IMR-90 (cell line): ENCODE measurements at regions not wholly inside any gene's neighbourhood (a gene's known extent, or its start where the extent isn't known, plus 50 kb on each side); places are given as distances from the start of the nearest gene placed in this dataset.

Source experiments
- ATAC-seq: fragments of 200-7000 bp; cut with Tn5 transposase; 2 replicates; pipeline ENCODE4 v1.9.1; 2020; ENCODE audit warnings: low read depth, mild to moderate bottlenecking, moderate library complexity
- BruUV-seq: library from RNA; stranded (reverse); fragments of 400-500 nt; replicated peaks from 2 replicates; lab custom pipeline; 2021; lab: Mats Ljungman, UMichigan
- CTCF ChIA-PET: fragments of 300-600 bp; formaldehyde crosslinking; extraction: SDS; loops from one replicate; lab custom pipeline; 2021; ENCODE audit warnings: antibody characterized with exemption; lab: Yijun Ruan, JAX
- POLR2A ChIA-PET: fragments of 300-600 bp; sonication (Branson Sonifier 250); formaldehyde crosslinking; loops from one replicate; lab custom pipeline; 2022; ENCODE audit warnings: antibody characterized with exemption; ENCODE audit not compliant: unreplicated experiment; lab: Charles Lee
- DNase-seq: peaks from one replicate; pipeline ENCODE4 v3.0.0; 2013
- H2AFZ ChIP-seq: replicated peaks from 2 replicates; pipeline ENCODE3; 2013; ENCODE audit warnings: low read length, mild to moderate bottlenecking; ENCODE audit not compliant: poor library complexity
- H2AK5ac ChIP-seq: 2 replicates; pipeline ENCODE4 v1.6.1; 2013; ENCODE audit warnings: low read depth, low read length, inconsistent platforms
- H2AK9ac ChIP-seq: replicated peaks from 2 replicates; pipeline ENCODE3; 2013; ENCODE audit warnings: mild to moderate bottlenecking, low read depth, low read length, moderate library complexity; ENCODE audit not compliant: poor library complexity
- H2BK120ac ChIP-seq: 2 replicates; pipeline ENCODE4 v1.6.1; 2013; ENCODE audit warnings: low read depth, low read length, inconsistent platforms
- H2BK15ac ChIP-seq: 3 replicates; pipeline ENCODE4 v1.6.1; 2013; ENCODE audit warnings: low read depth, low read length, inconsistent platforms
- H2BK20ac ChIP-seq: 2 replicates; pipeline ENCODE4 v1.6.1; 2013; ENCODE audit warnings: low read depth, mild to moderate bottlenecking, inconsistent platforms, low read length, moderate library complexity
- H2BK5ac ChIP-seq: 2 replicates; pipeline ENCODE4 v1.6.1; 2013; ENCODE audit warnings: mild to moderate bottlenecking, low read depth, low read length, inconsistent platforms; ENCODE audit not compliant: poor library complexity, severe bottlenecking
- H3K14ac ChIP-seq: replicated peaks from 2 replicates; pipeline ENCODE4 v1.6.1; 2013; ENCODE audit warnings: low read depth, low read length, inconsistent platforms
- H3K18ac ChIP-seq: 2 replicates; pipeline ENCODE4 v1.6.1; 2013; ENCODE audit warnings: low read depth, low read length, control low read depth
- H3K23ac ChIP-seq: 2 replicates; pipeline ENCODE4 v1.6.1; 2013; ENCODE audit warnings: low read depth, low read length, inconsistent platforms
- H3K27ac ChIP-seq: 2 replicates; pipeline ENCODE4 v1.5.1; 2013; ENCODE audit warnings: mild to moderate bottlenecking, control low read depth, low read length; ENCODE audit not compliant: insufficient read depth
- H3K27me3 ChIP-seq: 2 replicates; pipeline ENCODE4 v1.6.1; 2013; ENCODE audit warnings: low read length; ENCODE audit not compliant: control insufficient read depth, insufficient read depth
- H3K36me3 ChIP-seq: 2 replicates; pipeline ENCODE4 v1.6.1; 2013; ENCODE audit warnings: low read length, mixed read lengths; ENCODE audit not compliant: control insufficient read depth, insufficient read depth
- H3K4ac ChIP-seq: 2 replicates; pipeline ENCODE4 v1.6.1; 2013; ENCODE audit warnings: low read depth, low read length, inconsistent platforms
- H3K4me1 ChIP-seq: 2 replicates; pipeline ENCODE4 v1.6.1; 2013; ENCODE audit warnings: low read length, mixed read lengths; ENCODE audit not compliant: control insufficient read depth, insufficient read depth
- H3K4me2 ChIP-seq: 2 replicates; pipeline ENCODE4 v1.6.1; 2013; ENCODE audit warnings: low read depth, mild to moderate bottlenecking, control low read depth, low read length, moderate library complexity
- H3K4me3 ChIP-seq: 2 replicates; pipeline ENCODE4 v1.5.1; 2013; ENCODE audit warnings: low read depth, mild to moderate bottlenecking, control low read depth, low read length, moderate library complexity; ENCODE audit not compliant: insufficient read depth
- H3K56ac ChIP-seq: 2 replicates; pipeline ENCODE4 v1.6.1; 2013; ENCODE audit warnings: low read length, inconsistent platforms; ENCODE audit not compliant: insufficient read depth; ENCODE audit errors: extremely low read depth
- H3K79me1 ChIP-seq, 2 experiments: 2 replicates each; pipeline ENCODE4 v1.6.1; 2013; ENCODE audit warnings: low read length in 2 of 2, inconsistent platforms in 1 of 2, low read depth in 1 of 2
- H3K9ac ChIP-seq: 2 replicates; pipeline ENCODE4 v1.6.1; 2013; ENCODE audit warnings: low read depth, low read length, control low read depth
- H3K9me1 ChIP-seq: 2 replicates; pipeline ENCODE4 v1.6.1; 2013; ENCODE audit warnings: low read length, inconsistent platforms; ENCODE audit not compliant: insufficient read depth
- H3K9me3 ChIP-seq: 2 replicates; pipeline ENCODE4 v1.6.1; 2013; ENCODE audit warnings: low read length; ENCODE audit not compliant: control insufficient read depth, insufficient read depth
- H4K20me1 ChIP-seq: 2 replicates; pipeline ENCODE4 v1.6.1; 2013; ENCODE audit warnings: low read length, inconsistent platforms; ENCODE audit not compliant: insufficient read depth
- H4K5ac ChIP-seq: 2 replicates; pipeline ENCODE4 v1.6.1; 2013; ENCODE audit warnings: mild to moderate bottlenecking, low read depth, low read length, control low read depth
- H4K8ac ChIP-seq, 2 experiments: 2 replicates each; pipeline ENCODE4 v1.6.1; 2013; ENCODE audit warnings: low read depth in 2 of 2, low read length in 2 of 2, control low read depth in 1 of 2, inconsistent platforms in 1 of 2
- H4K91ac ChIP-seq: 2 replicates; pipeline ENCODE4 v1.6.1; 2013; ENCODE audit warnings: low read depth, low read length, inconsistent platforms; ENCODE audit not compliant: insufficient read depth
- BHLHE40 ChIP-seq: fragments of 150-350 bp; IDR thresholded peaks from 2 replicates; pipeline ENCODE4 v1.6.1; 2016; ENCODE audit warnings: mild to moderate bottlenecking, low read depth, low read length
- CEBPB ChIP-seq: IDR thresholded peaks from 2 replicates; pipeline ENCODE4 v1.6.1; 2012; ENCODE audit warnings: low read depth, low read length, improper control_type of control experiment
- CHD1 ChIP-seq: IDR thresholded peaks from 2 replicates; pipeline ENCODE4 v1.6.1; 2012; ENCODE audit warnings: low read depth, low read length, improper control_type of control experiment
- FOS ChIP-seq: fragments of 150-350 bp; IDR thresholded peaks from 2 replicates; pipeline ENCODE4 v1.6.1; 2016; ENCODE audit warnings: low read depth, low read length
- MAFK ChIP-seq: IDR thresholded peaks from 2 replicates; pipeline ENCODE4 v1.6.1; 2012; ENCODE audit warnings: low read depth, low read length, improper control_type of control experiment
- MAZ ChIP-seq: IDR thresholded peaks from 2 replicates; pipeline ENCODE4 v1.6.1; 2012; ENCODE audit warnings: low read depth, mild to moderate bottlenecking, low read length, improper control_type of control experiment, moderate library complexity, borderline replicate concordance
- MXI1 ChIP-seq: IDR thresholded peaks from 2 replicates; pipeline ENCODE4 v1.6.1; 2012; ENCODE audit warnings: low read depth, mild to moderate bottlenecking, low read length, moderate library complexity, borderline replicate concordance
- NFE2L2 ChIP-seq: fragments of 150-350 bp; IDR thresholded peaks from 2 replicates; pipeline ENCODE4 v1.6.1; 2016; ENCODE audit warnings: low read depth, mild to moderate bottlenecking, low read length
- POLR2A ChIP-seq: IDR thresholded peaks from 2 replicates; pipeline ENCODE4 v1.6.1; 2012; ENCODE audit warnings: mild to moderate bottlenecking, low read depth, low read length
- RAD21 ChIP-seq: IDR thresholded peaks from 2 replicates; pipeline ENCODE4 v1.6.1; 2012; ENCODE audit warnings: low read length, improper control_type of control experiment
- RCOR1 ChIP-seq: IDR thresholded peaks from 2 replicates; pipeline ENCODE4 v1.6.1; 2012; ENCODE audit warnings: mild to moderate bottlenecking, low read length, improper control_type of control experiment; ENCODE audit not compliant: insufficient replicate concordance
- RFX5 ChIP-seq: IDR thresholded peaks from 2 replicates; pipeline ENCODE4 v1.8.0; 2012; ENCODE audit warnings: low read depth, mild to moderate bottlenecking, low read length, moderate library complexity
- SMC3 ChIP-seq: fragments of 150-350 bp; IDR thresholded peaks from 2 replicates; pipeline ENCODE4 v1.6.1; 2016; ENCODE audit warnings: low read depth, mild to moderate bottlenecking, antibody characterized with exemption, low read length, moderate library complexity
- USF2 ChIP-seq: fragments of 150-350 bp; IDR thresholded peaks from 2 replicates; pipeline ENCODE4 v1.6.1; 2017; ENCODE audit warnings: mild to moderate bottlenecking, antibody characterized with exemption, low read length, low read depth
- WGBS, 2 experiments: methylation state at CpG; one replicate each; pipeline versions ENCODE4 v1.1.5 to v1.1.7; 2013; ENCODE audit warnings: missing lambda C conversion rate in 2 of 2; ENCODE audit not compliant: insufficient read length in 1 of 2; ENCODE audit errors: extremely low coverage in 2 of 2; 5-methylcytosine and 5-hydroxymethylcytosine counted together
- dilution Hi-C: fragments of 300-500 bp; cut with HindIII; formaldehyde crosslinking; loops from one replicate; pipeline ENCODE4 v1.14.3; 2018; ENCODE audit warnings: low sequenced_read_pairs; ENCODE audit not compliant: unreplicated experiment
- in situ Hi-C: fragments of 300-500 bp; cut with MboI; formaldehyde crosslinking; loops from 3 replicates; pipeline ENCODE4 v1.14.3; 2019; ENCODE audit warnings: low sequenced_read_pairs, inconsistent platforms, mixed read lengths
- intact Hi-C: fragments of 100-400 bp; cut with micrococcal nuclease; formaldehyde crosslinking; loops from 2 replicates; pipeline ENCODE4 v1.10.0; 2022
- TF ChIP-seq, protein P1 (sequence below): fragments of 150-350 bp; IDR thresholded peaks from 2 replicates; pipeline ENCODE4 v1.6.1; 2016; ENCODE audit warnings: low read depth, mild to moderate bottlenecking, low read length, moderate library complexity, borderline replicate concordance
- TF ChIP-seq, protein P2 (sequence below): conservative IDR thresholded peaks from 2 replicates; pipeline ENCODE4 v1.5.1; 2012; ENCODE audit warnings: mild to moderate bottlenecking, low read depth, low read length, improper control_type of control experiment

DNA sequence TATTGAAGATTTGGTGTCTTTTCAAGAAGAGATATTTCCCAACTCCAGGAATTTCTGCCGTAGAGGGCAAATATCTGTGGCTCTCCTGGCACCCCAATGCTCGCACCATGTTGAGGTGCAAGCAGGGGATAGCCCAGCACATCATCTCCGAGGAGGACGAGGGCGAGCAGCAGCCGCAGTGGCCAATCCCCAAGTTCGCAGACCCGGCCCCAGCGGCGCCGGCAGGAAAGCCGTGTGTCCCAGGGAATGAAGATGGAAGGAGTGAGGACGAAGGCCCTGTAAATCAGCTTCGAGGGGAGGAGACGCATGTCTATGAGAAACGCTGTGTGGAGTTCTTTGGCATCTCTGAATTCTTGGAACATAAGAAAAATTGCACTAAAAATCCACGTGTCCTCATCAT lies 213.4 kb upstream of the UBE2E2 start:
- Histone ChIP-seq H4K8ac (no peak overlapping the region), H2BK15ac (no peak overlapping the region), H2BK120ac (no peak overlapping the region), H3K36me3 (no peaks in the 10 kb centered on the region), H3K27ac (no peak overlapping the region), H3K79me1 (no peaks in the 10 kb centered on the region), H3K9me1 (no peaks in the 10 kb centered on the region), H4K5ac (no peak overlapping the region), H2AFZ (no peak overlapping the region), H2BK5ac (no peak overlapping the region), H4K91ac (no peak overlapping the region), H4K20me1 (no peaks in the 10 kb centered on the region), H2BK20ac (no peak overlapping the region), H3K9me3 (no peaks in the 10 kb centered on the region), H3K27me3 (no peaks in the 10 kb centered on the region), H3K14ac (no peak overlapping the region), H3K9ac (no peak overlapping the region), H3K4me3 (no peak overlapping the region), H3K56ac (no peak overlapping the region), H3K23ac (no peak overlapping the region), H3K4ac (no peak overlapping the region), H3K4me1 (no peaks in the 10 kb centered on the region), H3K18ac (no peak overlapping the region), H2AK5ac (no peak overlapping the region), H3K4me2 (no peak overlapping the region), H2AK9ac (no peak overlapping the region)
- dilution Hi-C loops, result no loop called here
- no TSS peak for BruUV-seq
- TF ChIP-seq MAZ (no peak), POLR2A (no peak), MXI1 (no peak), MAFK (no peak), CHD1 (no peak), RCOR1 (no peak), BHLHE40 (no peak), RFX5 (no peak), FOS (no peak), CEBPB (no peak), SMC3 (no peak), NFE2L2 (no peak), USF2 (no peak), RAD21 (no peak)
- TF ChIP-seq, protein P1, sequence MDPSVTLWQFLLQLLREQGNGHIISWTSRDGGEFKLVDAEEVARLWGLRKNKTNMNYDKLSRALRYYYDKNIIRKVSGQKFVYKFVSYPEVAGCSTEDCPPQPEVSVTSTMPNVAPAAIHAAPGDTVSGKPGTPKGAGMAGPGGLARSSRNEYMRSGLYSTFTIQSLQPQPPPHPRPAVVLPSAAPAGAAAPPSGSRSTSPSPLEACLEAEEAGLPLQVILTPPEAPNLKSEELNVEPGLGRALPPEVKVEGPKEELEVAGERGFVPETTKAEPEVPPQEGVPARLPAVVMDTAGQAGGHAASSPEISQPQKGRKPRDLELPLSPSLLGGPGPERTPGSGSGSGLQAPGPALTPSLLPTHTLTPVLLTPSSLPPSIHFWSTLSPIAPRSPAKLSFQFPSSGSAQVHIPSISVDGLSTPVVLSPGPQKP, result no peak
- TF ChIP-seq, protein P2, sequence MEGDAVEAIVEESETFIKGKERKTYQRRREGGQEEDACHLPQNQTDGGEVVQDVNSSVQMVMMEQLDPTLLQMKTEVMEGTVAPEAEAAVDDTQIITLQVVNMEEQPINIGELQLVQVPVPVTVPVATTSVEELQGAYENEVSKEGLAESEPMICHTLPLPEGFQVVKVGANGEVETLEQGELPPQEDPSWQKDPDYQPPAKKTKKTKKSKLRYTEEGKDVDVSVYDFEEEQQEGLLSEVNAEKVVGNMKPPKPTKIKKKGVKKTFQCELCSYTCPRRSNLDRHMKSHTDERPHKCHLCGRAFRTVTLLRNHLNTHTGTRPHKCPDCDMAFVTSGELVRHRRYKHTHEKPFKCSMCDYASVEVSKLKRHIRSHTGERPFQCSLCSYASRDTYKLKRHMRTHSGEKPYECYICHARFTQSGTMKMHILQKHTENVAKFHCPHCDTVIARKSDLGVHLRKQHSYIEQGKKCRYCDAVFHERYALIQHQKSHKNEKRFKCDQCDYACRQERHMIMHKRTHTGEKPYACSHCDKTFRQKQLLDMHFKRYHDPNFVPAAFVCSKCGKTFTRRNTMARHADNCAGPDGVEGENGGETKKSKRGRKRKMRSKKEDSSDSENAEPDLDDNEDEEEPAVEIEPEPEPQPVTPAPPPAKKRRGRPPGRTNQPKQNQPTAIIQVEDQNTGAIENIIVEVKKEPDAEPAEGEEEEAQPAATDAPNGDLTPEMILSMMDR, result no peak
- ATAC-seq (no peak), DNase-seq (no peak)
- intact Hi-C loops, result no loop called here
- 87% methylated on average over 13 of the region's 17 CpGs; no CpG with 5 or more reads in 1 of the 2 experiments for WGBS, 2 experiments
- CTCF ChIA-PET, result no interaction called here
- in situ Hi-C loops, result no loop called here
- POLR2A ChIA-PET, result no interaction called here
